KBM-7 (cell line): ENCODE measurements at regions not wholly inside any gene's neighbourhood (a gene's known extent, or its start where the extent isn't known, plus 50 kb on each side); places are given as distances from the start of the nearest gene placed in this dataset.

ENCODE experiments used
- DNase-seq: peaks from one replicate; pipeline ENCODE4 v3.0.0-alpha.2; 2015
- in situ Hi-C: fragments of 300-500 bp; cut with MboI; formaldehyde crosslinking; loops from 2 replicates; pipeline ENCODE4 v1.14.3; 2020; ENCODE audit warnings: low sequenced_read_pairs, low pct_unique_long_range_greater_than_20kb, mixed read lengths

GRCh38 chrY:8622156-8622555 lies 715.1 kb upstream of the TSPY4 start:
- in situ Hi-C loops, result no loop called here
- DNase-seq, result no peak

GRCh38 chrY:8622856-8623255 lies 714.4 kb upstream of the TSPY4 start:
- in situ Hi-C loops, result no loop called here
- no peak for DNase-seq

DNA sequence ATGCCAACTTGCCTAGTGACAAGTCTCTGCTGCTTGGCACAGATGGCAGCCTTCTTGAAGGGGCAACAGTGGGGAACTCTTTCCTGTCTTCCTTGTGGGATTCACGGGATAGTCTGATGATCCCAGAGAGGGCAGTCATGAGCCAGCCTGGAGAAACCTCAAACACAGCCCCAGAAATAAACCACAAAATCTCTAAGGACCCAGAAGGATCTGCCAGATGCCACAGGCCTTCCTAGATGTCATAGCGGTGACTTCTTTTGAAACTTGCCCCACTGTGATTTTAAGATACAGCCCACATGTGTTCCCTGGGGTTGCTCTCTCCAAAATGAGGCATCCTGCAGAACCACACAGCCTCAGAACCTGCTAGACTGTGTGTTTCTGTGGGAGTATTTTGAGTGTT lies 707.6 kb upstream of the TSPY4 start:
- DNase-seq, result no peak
- in situ Hi-C loops, result no loop called here

DNA sequence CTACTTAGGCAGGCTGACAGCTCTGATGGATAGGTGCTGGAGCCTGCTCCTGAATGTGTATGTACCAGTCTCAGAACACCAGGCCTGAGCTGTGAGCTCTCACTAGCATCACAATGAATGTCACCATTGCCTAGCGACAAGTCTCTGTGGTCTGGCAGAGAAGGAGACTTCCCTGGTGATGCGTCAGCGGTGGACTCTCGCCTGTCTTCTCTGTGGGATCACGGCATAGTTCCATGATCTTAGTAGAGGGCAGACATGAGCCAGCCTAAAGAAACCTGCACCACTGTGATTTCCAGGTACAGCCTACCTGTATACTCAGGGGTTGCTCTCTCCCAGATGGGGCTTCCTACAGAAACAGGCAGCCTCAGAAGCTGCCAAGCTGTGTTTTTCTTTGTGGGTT lies 699.2 kb upstream of the TSPY4 start:
- DNase-seq, result no peak
- in situ Hi-C loops, result no loop called here

DNA sequence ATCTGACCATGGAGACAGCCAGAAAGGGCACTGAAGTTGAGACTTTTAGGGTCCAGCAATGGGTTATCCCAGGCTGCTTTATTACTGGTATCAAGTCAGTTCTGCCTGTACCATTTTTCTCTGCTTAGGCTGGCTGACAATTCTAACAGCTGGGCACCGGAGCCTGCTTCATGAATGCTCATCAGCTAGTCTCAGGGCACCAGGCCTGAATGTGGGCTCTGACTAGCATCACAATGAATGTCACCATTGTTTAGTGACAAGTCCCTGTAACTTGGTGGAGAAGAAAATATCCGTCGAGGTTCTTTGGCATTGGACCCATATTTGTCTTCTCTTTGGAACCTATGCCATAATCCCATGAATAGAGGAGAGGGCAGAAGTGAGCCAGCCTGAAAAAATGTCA lies 692.3 kb upstream of the TSPY4 start:
- no peak for DNase-seq
- in situ Hi-C loops, result no loop called here

GRCh38 chrY:8652445-8652844 lies 684.8 kb upstream of the TSPY4 start:
- in situ Hi-C loops, result no loop called here
- DNase-seq, result no peak

DNA sequence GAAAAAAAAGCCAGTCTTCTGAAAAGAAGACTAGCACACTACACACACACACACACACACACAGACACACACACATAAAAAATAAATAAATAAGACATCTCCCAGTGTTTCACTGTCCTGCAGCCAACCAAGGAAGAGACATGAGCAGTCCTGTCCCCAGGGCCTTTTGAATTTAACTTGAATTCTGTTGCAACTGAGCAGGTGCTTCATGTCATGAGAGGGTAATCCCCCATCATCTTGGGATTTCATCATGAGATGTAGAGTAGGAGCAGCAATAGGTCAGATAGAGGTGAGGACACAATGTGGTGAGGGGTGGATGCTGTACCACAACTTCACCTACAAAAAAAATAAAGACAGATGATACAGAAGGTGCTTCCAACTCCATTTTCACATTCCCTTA lies 682.2 kb upstream of the TSPY4 start:
- in situ Hi-C loops, result no loop called here
- DNase-seq, result no peak

DNA sequence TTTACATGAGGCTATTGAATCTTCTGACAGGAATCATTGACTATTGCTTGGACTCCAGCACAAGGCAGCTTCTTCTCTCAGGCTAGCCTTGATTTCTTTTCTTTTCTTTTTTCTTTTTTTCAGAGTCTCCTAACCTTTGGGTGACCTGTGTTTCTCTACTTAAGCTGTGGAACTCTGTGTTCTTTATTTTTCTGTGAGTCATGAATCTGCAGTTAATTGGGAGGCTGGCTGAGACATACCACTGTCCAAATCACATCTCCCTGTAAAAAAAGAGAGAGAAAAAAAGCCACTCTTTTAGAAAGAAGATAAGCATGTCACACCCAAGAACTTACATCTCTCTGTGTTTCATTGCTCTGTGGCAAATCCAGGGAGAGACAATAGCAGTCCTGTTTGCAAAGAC lies 681.2 kb upstream of the TSPY4 start:
- DNase-seq, result no peak

GRCh38 chrY:8656515-8656914 lies 680.7 kb upstream of the TSPY4 start:
- in situ Hi-C loops, result no loop called here
- no peak for DNase-seq

More for the DNA sequence above, 681.2 kb upstream of the TSPY4 start:
- in situ Hi-C loops, result no loop called here

- no peak for DNase-seq
- in situ Hi-C loops, result no loop called here
Observed at GRCh38 chrY:8659721-8660120, 677.5 kb upstream of the TSPY4 start.

DNA sequence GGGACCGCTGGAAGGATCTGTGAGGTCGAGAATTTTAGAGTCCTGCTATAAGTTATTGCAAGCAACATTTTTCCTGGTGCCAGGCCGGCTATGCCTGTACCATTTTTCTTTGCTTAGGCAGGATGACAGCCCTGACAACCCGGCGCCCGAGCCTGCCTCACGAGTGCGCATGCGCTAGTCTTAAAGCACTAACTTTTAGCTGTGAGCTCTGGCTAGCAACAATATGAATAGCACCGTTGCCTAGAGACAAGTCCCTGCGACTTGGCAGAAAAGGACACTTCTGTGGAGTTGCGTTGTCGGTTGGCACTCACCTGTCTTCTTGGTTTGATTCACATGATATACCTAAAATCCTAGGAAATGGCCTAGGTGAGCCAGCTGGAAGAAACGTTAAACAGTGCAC lies 663.4 kb upstream of the TSPY4 start:
- in situ Hi-C loops, result no loop called here
- DNase-seq, result no peak

DNA sequence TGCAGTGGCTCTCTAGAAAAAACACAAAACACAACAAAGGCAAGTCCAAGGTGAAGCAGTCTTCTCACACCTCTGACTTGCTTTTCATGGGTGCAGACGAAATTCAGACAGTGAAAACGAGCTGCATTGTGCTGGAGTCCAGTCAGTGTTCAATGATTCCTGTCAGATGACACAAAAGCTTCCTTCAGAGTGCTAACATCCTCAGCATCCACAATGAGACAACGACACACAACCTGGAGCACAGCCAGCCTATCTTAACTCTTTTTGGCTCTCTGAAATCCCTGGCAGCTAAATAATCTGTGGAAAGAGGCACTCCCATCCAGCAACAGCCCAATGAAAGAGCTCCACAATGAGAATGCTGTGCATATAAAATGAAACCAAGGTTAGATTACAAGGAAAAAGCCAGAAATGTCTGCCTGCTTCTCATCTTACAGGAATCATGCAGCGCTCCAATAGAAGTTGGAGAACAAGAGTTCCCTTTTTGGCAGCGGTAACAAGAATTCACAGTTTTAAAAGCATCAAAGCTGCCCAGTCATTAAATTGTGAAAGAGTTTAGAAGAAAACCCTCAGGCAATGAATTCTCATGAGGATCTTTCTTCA lies 659.8 kb upstream of the TSPY4 start:
- in situ Hi-C loops, result no loop called here
- DNase-seq, result no peak

GRCh38 chrY:8687154-8687553 lies 650.1 kb upstream of the TSPY4 start:
- in situ Hi-C loops, result no loop called here
- DNase-seq, result no peak

DNA sequence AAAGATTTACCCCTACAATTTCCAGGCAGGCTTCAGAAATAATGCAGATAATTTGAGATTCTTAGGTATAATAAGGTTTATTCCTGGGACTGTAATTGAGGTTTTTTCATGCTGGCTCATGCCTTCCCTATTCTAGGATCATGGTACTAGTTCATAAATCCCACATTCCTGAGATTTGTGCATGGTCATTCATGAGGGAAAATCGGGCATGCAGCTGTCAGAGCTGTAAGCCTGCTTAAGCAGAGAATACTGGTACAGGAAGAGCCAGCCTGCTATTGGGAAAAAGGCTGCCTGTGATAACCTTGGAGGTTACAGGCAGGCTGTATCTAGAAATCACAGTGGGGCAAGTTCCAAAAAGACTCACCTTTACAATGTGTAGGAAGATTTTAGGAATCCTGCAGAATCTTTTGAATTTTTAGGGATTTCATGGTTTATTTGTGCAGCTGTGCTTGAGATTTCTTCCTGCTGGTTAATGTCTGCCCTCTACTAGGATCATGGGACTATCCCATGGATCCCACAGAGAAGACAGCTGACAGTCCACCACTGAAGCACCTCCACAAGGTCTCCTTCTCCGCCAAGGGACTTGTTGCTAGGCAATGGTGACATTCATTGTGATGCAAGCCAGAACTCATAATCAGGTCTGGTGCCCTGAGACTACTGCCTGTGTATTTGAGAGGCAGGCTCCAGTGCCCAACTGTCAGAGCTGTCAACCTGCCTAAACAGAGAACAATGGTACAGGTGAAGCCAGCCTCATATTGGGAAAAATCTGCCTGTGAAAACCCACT lies 646.2 kb upstream of the TSPY4 start:
- DNase-seq, result no peak
- in situ Hi-C loops, result no loop called here

DNA sequence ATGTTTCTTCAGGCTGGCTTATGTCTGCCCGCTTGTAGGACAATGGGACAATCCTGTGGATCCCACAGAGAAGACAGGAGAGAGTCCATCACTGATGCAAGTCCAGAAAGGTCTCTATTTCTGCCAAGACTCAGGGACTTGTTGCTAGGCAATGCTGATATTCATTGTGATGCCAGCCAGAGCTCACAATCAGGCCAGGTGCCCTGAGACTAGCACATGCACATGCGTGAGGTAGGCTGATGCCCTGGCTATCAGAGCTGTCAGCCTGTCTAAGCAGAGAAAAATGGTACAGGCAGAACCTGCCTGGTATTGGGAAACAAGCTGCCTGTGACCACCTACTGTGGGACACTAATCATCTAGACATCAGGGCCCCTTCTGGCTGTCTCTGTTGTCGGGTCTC lies 638.7 kb upstream of the TSPY4 start:
- no peak for DNase-seq
- in situ Hi-C loops, result no loop called here

GRCh38 chrY:8705636-8706300 lies 631.5 kb upstream of the TSPY4 start:
- no peak for DNase-seq
- in situ Hi-C loops, result loop anchor here (25.0 kb wide), 1 partner anchor 118 kb away; no protein-coding TSS in a partner anchor

- in situ Hi-C loops, result loop anchor here (25.0 kb wide), 1 partner anchor 125 kb away; no protein-coding TSS in a partner anchor
- no peak for DNase-seq
Observed at GRCh38 chrY:8712296-8712695, 625.0 kb upstream of the TSPY4 start.

GRCh38 chrY:8715226-8715625 lies 622.0 kb upstream of the TSPY4 start:
- no peak for DNase-seq
- in situ Hi-C loops, result loop anchor here (25.0 kb wide), 1 partner anchor 128 kb away; no protein-coding TSS in a partner anchor

- in situ Hi-C loops, result no loop called here
- no peak for DNase-seq
Observed at GRCh38 chrY:8726616-8727015, 610.6 kb upstream of the TSPY4 start.

DNA sequence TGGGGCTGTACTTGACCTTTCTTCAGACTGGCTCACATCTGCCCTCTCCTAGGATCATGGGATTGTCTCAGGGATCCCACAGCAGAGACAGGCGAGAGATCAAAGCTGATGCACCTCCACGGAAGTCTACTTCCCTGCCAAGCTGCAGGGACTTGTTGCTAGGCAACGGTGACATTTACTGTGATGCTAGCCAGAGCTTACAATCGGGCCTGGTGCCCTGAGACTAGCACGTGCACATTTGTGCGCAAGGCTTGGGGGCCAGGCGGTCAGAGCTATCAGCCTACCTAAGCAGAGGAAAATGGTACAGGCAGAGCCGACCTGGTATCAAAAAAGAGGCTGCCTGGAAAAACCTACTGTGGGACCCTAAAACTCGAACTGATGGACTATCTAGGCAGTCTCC lies 607.3 kb upstream of the TSPY4 start:
- in situ Hi-C loops, result no loop called here
- DNase-seq, result no peak
